Ishikawa (cell line): ENCODE measurements at regions not wholly inside any gene's neighbourhood (a gene's known extent, or its start where the extent isn't known, plus 50 kb on each side); places are given as distances from the start of the nearest gene placed in this dataset.

ENCODE experiments used
- CEBPB ChIP-seq: IDR thresholded peaks from 2 replicates; pipeline ENCODE4 v1.6.1; 2012
- FOXM1 ChIP-seq: IDR thresholded peaks from 2 replicates; pipeline ENCODE4 v1.6.1; 2012; ENCODE audit warnings: low read depth, borderline replicate concordance
- RAD21 ChIP-seq: IDR thresholded peaks from 2 replicates; pipeline ENCODE4 v1.6.1; 2012; ENCODE audit warnings: low read depth
- TAF1 ChIP-seq: IDR thresholded peaks from 2 replicates; pipeline ENCODE4 v1.6.1; 2012; ENCODE audit warnings: low read depth, mild to moderate bottlenecking
- TEAD4 ChIP-seq: IDR thresholded peaks from 2 replicates; pipeline ENCODE4 v1.6.1; 2012
- TF ChIP-seq, protein P1 (sequence below): IDR thresholded peaks from 2 replicates; pipeline ENCODE4 v1.6.1; 2012; ENCODE audit warnings: low read depth, mild to moderate bottlenecking

DNA sequence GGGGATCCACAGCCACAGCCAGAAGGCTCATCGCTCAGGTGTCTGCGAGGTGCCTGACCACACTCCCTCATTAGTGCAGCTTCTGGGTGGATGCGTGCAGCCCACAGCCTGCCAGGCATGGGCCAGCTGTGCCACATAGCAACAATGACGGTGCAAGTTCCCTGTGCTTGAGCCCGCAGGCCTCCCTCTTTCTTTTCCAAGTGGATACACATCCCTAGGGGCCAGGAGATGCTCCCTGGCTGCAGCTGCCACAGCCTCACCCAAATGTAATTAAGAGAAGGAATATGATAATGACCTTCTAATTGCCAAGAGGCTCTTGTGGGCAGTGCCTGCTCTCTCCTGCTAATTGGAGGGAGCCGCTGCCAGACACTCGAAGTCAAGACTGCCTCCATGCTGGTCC, 116.0 kb upstream of the PPP1R26 start:
- TF ChIP-seq CEBPB (no peak), TAF1 (no peak), TEAD4 (no peak), FOXM1 (no peak), RAD21 (no peak)
- TF ChIP-seq, protein P1, sequence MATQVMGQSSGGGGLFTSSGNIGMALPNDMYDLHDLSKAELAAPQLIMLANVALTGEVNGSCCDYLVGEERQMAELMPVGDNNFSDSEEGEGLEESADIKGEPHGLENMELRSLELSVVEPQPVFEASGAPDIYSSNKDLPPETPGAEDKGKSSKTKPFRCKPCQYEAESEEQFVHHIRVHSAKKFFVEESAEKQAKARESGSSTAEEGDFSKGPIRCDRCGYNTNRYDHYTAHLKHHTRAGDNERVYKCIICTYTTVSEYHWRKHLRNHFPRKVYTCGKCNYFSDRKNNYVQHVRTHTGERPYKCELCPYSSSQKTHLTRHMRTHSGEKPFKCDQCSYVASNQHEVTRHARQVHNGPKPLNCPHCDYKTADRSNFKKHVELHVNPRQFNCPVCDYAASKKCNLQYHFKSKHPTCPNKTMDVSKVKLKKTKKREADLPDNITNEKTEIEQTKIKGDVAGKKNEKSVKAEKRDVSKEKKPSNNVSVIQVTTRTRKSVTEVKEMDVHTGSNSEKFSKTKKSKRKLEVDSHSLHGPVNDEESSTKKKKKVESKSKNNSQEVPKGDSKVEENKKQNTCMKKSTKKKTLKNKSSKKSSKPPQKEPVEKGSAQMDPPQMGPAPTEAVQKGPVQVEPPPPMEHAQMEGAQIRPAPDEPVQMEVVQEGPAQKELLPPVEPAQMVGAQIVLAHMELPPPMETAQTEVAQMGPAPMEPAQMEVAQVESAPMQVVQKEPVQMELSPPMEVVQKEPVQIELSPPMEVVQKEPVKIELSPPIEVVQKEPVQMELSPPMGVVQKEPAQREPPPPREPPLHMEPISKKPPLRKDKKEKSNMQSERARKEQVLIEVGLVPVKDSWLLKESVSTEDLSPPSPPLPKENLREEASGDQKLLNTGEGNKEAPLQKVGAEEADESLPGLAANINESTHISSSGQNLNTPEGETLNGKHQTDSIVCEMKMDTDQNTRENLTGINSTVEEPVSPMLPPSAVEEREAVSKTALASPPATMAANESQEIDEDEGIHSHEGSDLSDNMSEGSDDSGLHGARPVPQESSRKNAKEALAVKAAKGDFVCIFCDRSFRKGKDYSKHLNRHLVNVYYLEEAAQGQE, result no peak
